Kidney epithelial cell (primary cell): ENCODE measurements at regions not wholly inside any gene's neighbourhood (a gene's known extent, or its start where the extent isn't known, plus 50 kb on each side); places are given as distances from the start of the nearest gene placed in this dataset.

ENCODE experiments used
- DNase-seq: peaks from one replicate; pipeline ENCODE4 v3.0.0-alpha.2; 2010; ENCODE audit warnings: low read depth
- H3K27me3 ChIP-seq: 2 replicates; pipeline ENCODE4 v1.6.0; 2011; ENCODE audit warnings: low read length; ENCODE audit not compliant: control insufficient read depth, insufficient read depth
- H3K36me3 ChIP-seq: 2 replicates; pipeline ENCODE4 v1.5.1; 2011; ENCODE audit warnings: low read length; ENCODE audit not compliant: control insufficient read depth, insufficient read depth
- H3K4me3 ChIP-seq: 2 replicates; pipeline ENCODE4 v1.5.1; 2011; ENCODE audit warnings: low read depth, mild to moderate bottlenecking, control low read depth, low read length
- CTCF ChIP-seq: IDR thresholded peaks from 2 replicates; pipeline ENCODE4 v1.5.1; 2011; ENCODE audit warnings: mild to moderate bottlenecking, moderate library complexity, low read length, control low read depth, inconsistent platforms; ENCODE audit not compliant: insufficient read depth, poor library complexity, severe bottlenecking

DNA sequence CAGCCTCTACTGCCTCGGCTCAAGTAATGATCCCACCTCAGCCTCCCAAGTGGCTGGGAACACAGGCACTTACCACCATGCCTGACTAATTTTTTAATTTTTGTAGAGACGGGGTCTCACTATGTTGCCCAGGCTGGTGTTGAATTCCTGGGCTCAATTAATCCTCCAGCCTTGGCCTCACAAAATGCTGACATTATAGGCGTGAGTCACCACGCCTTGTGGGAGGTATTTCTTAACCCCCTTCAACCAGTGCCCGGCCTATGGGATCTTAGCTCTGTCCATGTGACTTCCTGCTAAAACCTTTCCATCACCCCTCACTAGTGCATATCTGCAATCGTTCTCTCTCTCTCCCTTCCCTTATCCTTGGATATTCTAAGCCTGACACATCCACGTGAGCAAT, 86.4 kb downstream of the FOXD2 start:
- Histone ChIP-seq H3K36me3 (no peaks in the 10 kb centered on the region), H3K4me3 (no peak overlapping the region), H3K27me3 (no peaks in the 10 kb centered on the region)
- TF ChIP-seq CTCF: no peak
- no peak for DNase-seq

DNA sequence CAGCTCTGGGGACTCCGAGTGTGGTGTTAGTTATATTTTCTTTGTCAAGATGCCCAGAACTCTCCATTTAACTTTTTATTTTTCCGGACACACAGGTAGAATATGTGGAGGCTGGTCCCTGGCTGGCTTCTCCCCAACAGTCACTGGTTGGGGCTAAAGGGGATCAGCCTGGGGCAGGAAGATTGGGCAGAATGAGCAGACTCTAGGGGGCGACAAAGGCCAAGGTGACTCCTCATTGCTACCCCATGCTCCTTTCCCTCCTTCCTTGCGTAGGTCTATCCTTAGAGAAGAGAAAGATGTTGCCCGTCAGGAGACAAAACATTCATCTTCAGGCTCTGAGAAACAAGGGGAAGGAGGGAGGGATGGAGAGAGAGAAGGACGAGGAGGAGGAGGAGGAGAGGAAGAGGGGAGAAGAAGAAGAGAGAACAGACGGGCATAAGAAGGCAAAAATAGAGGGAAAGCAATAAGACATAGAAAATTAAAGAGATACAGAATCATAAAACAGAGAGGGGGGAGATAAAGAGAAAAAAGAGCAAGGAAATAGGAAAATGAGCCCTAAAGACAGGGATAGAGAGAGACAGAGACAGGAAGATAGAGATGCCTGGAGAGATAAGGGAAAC, 89.9 kb downstream of the FOXD2 start:
- Histone ChIP-seq H3K36me3 (no peaks in the 10 kb centered on the region), H3K4me3 (no peak overlapping the region), H3K27me3 (peaks cover 2% of the 10 kb centered on the region)
- DNase-seq: no peak
- peak; percentile 44 for TF ChIP-seq CTCF

- no peak for DNase-seq
- Histone ChIP-seq H3K36me3 (no peaks in the 10 kb centered on the region), H3K27me3 (peaks cover 16% of the 10 kb centered on the region), H3K4me3 (no peak overlapping the region)
- peak; percentile 50 for TF ChIP-seq CTCF
Observed at GRCh38 chr1:47529520-47530098, 91.8 kb downstream of the FOXD2 start.

GRCh38 chr1:47532921-47533792, 95.3 kb downstream of the FOXD2 start:
- no peak for TF ChIP-seq CTCF
- peaks cover 22% of the 10 kb centered on the region for H3K27me3 ChIP-seq
- H3K4me3 ChIP-seq: peak overlapping the region; percentile 31
- DNase-seq: no peak
- H3K36me3 ChIP-seq: no peaks in the 10 kb centered on the region

- H3K36me3 ChIP-seq: no peaks in the 10 kb centered on the region
- no peak for DNase-seq
- peaks cover 23% of the 10 kb centered on the region for H3K27me3 ChIP-seq
- H3K4me3 ChIP-seq: peak overlapping the region; percentile 31
- TF ChIP-seq CTCF: no peak
Observed at GRCh38 chr1:47533793-47534328, 96.0 kb downstream of the FOXD2 start.
